Tibial artery (tissue), 4 donors: ENCODE measurements at regions not wholly inside any gene's neighbourhood (a gene's known extent, or its start where the extent isn't known, plus 50 kb on each side); places are given as distances from the start of the nearest gene placed in this dataset.

ENCODE experiments used
- DNase-seq, 2 donors: peaks; one replicate each; pipeline ENCODE4 v3.0.0-alpha.2; 2019
- H3K27ac ChIP-seq, 2 donors: fragments of 200-600 bp; sonication (generic) in 1 of 2; 1 replicate in 1 of 2; 2 replicates in 1 of 2; pipeline ENCODE4 v1.5.1; 2018 to 2019; ENCODE audit warnings: mild to moderate bottlenecking in 1 of 2
- H3K27me3 ChIP-seq, 2 donors: fragments of 200-600 bp; sonication (generic) in 1 of 2; one replicate each; pipeline versions ENCODE4 v1.5.1 to v1.6.0; 2016 to 2019
- H3K36me3 ChIP-seq, 3 donors: fragments of 200-600 bp; sonication (generic) in 2 of 3; one replicate each; pipeline ENCODE4 v1.5.1; 2016 to 2019; ENCODE audit warnings: mild to moderate bottlenecking in 2 of 3
- H3K4me1 ChIP-seq, 4 donors: fragments of 200-600 bp; sonication (generic) in 2 of 4; 1 replicate in 3 of 4; 2 replicates in 1 of 4; pipeline ENCODE4 v1.5.1; 2016 to 2019
- H3K4me3 ChIP-seq, 2 donors: fragments of 200-600 bp; sonication (generic) in 1 of 2; 1 replicate in 1 of 2; 2 replicates in 1 of 2; pipeline ENCODE4 v1.5.1; 2018 to 2019; ENCODE audit warnings: mild to moderate bottlenecking in 2 of 2
- H3K9me3 ChIP-seq, 3 donors: fragments of 200-600 bp; sonication (generic) in 1 of 3; one replicate each; pipeline ENCODE4 v1.5.1; 2016 to 2019
- intact Hi-C: fragments of 100-400 bp; cut with DNase I; formaldehyde crosslinking; loops from one replicate; pipeline ENCODE4 v1.15.0; 2023; ENCODE audit warnings: low total_unique reads
- TF ChIP-seq, protein P1 (sequence below), 2 experiments: fragments of 200-600 bp in 1 of 2; fragments of 450-650 bp in 1 of 2; IDR thresholded peaks; one replicate each; pipeline ENCODE4 v1.5.1; 2017 to 2019; ENCODE audit warnings: antibody characterized with exemption in 2 of 2, mild to moderate bottlenecking in 1 of 2, moderate library complexity in 1 of 2

DNA sequence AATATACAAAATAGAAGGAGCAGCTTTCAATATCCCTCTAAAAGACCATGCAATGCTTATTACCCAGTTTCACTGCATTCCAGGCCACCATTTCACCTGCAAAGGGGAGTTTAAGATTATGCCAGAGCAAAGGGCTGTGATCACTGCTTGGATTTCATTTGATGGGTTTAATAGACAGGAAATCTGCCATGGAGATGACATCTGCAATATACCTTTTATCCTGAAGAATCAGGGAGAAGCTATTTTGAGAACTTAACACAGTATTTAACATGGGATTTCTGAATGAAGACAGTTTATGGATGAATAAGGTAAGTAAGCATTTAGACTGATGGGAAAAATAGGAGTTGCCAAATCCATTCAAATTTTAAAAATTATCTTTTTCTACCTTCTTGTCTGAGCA is 303.0 kb upstream of the SLC8A1 start:
- Histone ChIP-seq H3K27ac (no peak overlapping the region), H3K36me3 (no peaks in the 10 kb centered on the region), H3K4me3 (no peak overlapping the region), H3K9me3 (no peaks in the 10 kb centered on the region), H3K4me1 (peaks cover 0 to 12% (median 0%) of the 10 kb centered on the region in 4 donors), H3K27me3 (no peaks in the 10 kb centered on the region)
- TF ChIP-seq, protein P1, sequence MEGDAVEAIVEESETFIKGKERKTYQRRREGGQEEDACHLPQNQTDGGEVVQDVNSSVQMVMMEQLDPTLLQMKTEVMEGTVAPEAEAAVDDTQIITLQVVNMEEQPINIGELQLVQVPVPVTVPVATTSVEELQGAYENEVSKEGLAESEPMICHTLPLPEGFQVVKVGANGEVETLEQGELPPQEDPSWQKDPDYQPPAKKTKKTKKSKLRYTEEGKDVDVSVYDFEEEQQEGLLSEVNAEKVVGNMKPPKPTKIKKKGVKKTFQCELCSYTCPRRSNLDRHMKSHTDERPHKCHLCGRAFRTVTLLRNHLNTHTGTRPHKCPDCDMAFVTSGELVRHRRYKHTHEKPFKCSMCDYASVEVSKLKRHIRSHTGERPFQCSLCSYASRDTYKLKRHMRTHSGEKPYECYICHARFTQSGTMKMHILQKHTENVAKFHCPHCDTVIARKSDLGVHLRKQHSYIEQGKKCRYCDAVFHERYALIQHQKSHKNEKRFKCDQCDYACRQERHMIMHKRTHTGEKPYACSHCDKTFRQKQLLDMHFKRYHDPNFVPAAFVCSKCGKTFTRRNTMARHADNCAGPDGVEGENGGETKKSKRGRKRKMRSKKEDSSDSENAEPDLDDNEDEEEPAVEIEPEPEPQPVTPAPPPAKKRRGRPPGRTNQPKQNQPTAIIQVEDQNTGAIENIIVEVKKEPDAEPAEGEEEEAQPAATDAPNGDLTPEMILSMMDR (IDR thresholded peaks at IDR 0.05): no peak
- intact Hi-C loops: no loop called here
- no peak for DNase-seq

DNA sequence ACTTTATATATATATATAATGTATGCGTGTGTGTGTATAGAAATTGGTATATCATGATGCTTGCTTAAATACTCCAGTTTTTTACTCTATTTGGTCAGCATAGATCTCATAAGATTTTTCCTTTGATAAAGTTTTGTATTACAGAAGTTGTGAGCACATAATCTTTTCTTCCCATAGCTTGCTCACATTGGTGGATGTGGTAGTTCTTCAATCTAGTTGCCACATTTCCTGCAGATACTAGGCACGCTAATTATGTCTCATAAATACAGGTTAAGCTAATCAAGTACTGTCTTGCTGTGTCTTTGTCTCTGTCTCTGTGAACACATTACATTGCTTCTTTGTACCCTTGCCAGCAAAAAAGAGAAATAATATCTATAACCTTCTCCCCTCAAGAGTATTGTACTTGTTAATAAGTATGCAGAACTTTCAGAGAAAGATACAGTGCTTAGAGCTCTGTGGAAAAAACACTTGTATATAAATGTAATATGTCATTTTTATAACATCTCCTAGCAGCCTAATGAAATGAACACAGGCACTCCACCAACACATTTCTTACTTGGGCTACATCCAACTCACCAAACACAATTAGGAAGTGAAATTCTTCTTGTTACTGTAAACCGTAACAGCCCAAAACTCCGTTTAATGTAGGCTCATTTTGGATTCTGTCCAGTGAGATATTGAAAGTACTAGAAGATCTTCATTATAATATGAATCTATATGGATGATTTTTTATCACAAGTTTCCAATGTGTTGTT is 306.7 kb upstream of the SLC8A1 start:
- Histone ChIP-seq H3K27ac (no peak overlapping the region), H3K4me3 (no peak overlapping the region), H3K4me1 (peaks cover 0 to 8% (median 0%) of the 10 kb centered on the region in 4 donors), H3K36me3 (no peaks in the 10 kb centered on the region), H3K9me3 (no peaks in the 10 kb centered on the region), H3K27me3 (no peaks in the 10 kb centered on the region)
- DNase-seq: no peak
- intact Hi-C loops: no loop called here
- TF ChIP-seq, protein P1 (IDR thresholded peaks at IDR 0.05): no peak

DNA sequence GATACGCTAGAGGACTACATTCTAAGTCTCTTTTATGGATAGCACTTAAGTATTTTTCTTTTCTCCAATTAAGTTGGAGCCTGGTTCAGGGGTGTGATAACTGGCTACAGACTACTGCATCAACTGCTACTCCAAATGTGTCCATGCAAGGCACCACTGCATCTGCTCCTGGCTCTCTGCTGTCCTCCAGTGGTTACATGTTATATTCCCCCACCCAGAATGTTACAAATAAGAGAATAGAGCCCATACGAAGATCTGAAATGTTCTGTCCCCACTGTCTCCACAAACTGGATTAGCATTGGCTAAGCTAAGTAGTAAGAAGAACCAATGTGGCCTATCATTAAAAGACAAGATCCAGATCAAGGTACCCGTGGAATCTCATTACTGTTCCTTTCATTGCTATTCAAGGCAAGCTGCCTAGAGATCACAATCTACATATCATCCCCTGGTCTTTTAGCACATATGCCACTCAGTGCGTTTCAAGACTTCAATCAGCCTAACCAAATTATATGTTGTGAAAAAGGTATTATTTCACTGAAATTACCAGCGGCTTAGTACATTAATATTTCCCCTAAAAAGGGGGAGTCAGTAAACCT is 308.3 kb upstream of the SLC8A1 start:
- TF ChIP-seq, protein P1 (IDR thresholded peaks at IDR 0.05): peak; percentile 62 to 64
- no peaks in the 10 kb centered on the region for H3K36me3 ChIP-seq
- intact Hi-C loops: no loop called here
- H3K4me3 ChIP-seq: no peak overlapping the region
- H3K9me3 ChIP-seq: no peaks in the 10 kb centered on the region
- peaks cover 0 to 8% (median 0%) of the 10 kb centered on the region in 4 donors for H3K4me1 ChIP-seq
- DNase-seq: peak in 1 of 2 donors; percentile 29
- H3K27ac ChIP-seq: no peak overlapping the region
- no peaks in the 10 kb centered on the region for H3K27me3 ChIP-seq

DNA sequence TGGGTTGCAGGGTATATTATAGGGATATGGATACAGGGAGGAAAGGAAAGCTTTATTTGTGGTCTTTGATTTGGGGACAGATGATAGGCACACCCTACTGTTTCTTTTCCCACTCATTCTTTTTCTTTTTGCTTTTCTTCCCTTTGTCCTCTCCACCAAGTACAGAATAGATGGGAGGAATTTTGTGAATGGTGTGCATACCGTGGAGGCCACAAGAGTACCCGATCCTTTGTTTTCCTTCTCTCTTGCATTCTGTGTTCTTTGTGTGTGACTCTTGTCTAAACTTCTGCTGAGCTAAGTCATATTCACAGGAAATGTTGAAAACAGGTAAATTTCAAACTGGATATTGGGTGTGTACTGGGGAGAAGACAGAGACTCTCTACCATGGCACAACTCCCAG is 321.4 kb upstream of the SLC8A1 start:
- H3K36me3 ChIP-seq: no peaks in the 10 kb centered on the region
- no peak overlapping the region for H3K4me3 ChIP-seq
- intact Hi-C loops: no loop called here
- H3K27me3 ChIP-seq: no peaks in the 10 kb centered on the region
- no peak overlapping the region for H3K27ac ChIP-seq
- DNase-seq: no peak
- no peaks in the 10 kb centered on the region for H3K4me1 ChIP-seq
- no peaks in the 10 kb centered on the region for H3K9me3 ChIP-seq
- TF ChIP-seq, protein P1 (IDR thresholded peaks at IDR 0.05): no peak

DNA sequence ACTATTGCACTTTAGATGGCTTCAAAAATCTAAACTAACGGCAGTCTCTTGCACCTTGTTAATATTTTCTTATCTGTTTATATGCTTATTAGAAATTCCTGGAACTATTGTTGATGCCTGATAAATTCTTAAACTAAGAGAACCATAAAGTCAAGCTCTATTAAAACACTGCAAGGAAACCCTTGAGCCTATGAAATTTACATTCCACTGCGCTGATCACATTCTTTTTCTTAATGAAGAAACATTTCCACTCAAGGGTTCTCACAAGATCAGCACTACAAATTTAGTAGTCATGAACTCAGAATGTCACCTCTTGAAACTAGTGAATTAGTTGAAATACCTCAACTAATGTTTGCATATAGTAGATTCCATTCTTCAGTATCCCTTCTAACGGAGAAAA is 331.8 kb upstream of the SLC8A1 start:
- TF ChIP-seq, protein P1 (IDR thresholded peaks at IDR 0.05): no peak
- intact Hi-C loops: no loop called here
- Histone ChIP-seq H3K9me3 (no peaks in the 10 kb centered on the region), H3K4me3 (no peak overlapping the region), H3K27ac (no peak overlapping the region), H3K36me3 (no peaks in the 10 kb centered on the region), H3K4me1 (no peaks in the 10 kb centered on the region), H3K27me3 (no peaks in the 10 kb centered on the region)
- DNase-seq: no peak
